ENCODE measurements at regions not wholly inside any gene's neighbourhood (a gene's known extent, or its start where the extent isn't known, plus 50 kb on each side); places are given as distances from the start of the nearest gene placed in this dataset.

GRCh38 chr16:86751076-86752030 lies 173.0 kb downstream of the FOXL1 start:
- no peak for DNase-seq

DNA sequence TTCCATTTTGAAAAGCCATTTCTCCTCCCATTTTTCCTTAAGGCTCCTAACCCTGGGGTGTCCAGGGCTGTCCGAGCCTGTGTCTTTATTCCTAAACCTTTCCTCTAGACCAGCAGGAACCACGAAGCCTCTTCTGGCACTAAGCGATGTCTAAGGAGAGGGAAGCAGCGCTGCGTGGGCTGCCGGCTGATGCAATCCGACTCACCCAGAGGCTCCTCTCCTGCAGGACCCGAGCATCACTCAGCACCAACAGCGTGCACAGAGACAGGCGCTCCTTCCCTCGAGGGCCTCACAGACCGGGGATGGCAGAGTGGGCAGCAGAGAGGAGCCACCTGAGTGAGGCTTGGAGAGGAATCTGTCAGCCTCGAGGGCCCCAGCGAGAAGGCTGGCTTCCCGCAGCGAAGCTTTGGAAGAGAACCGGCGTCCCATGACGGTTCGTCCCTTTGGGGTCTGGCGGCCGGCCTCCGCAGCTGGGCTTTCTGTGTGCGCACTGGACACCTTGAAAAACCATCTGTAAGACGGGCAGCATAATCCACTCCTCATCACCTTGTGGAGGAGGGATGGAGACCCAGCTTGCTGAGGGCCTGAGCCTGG lies 174.3 kb downstream of the FOXL1 start:
- no peak for DNase-seq

DNA sequence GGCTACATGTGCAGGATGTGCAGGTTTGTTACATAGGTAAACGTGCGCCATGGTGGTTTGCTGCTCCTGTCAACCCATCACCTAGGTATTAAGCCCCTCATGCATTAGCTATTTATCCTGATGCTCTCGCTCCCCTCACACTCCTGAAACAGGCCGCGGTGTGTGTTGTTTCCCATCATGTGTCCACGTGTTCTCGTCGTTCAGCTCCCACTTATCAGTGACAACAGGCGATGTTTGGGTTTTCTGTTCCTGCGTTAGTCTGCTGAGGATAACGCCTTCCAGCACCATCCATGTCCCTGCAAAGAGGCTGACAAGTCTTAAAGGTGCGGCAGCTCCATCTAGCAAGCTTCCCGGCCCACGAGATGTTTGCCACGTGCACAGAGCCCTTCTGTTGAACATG lies 175.1 kb downstream of the FOXL1 start:
- DNase-seq = no peak

DNA sequence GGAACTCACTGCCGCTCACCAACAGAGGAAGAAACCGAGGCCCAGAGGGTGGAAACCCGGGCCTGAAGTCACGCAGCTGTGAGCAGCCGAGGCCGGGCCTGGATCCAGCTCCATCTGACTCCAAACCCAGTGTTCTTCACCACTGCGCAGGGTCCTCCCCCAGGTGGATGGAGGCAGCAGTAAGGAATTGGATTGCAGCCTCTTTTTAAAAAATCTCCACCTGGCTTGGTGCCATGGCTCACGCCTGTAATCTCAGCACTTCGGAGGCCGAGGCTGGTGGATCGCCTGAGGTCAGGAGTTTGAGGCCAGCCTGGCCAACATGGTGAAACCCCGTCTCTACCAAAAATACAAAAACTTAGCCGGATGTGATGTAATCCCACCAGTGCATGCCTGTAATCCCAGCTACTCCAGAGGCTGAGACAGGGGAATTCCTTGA lies 177.2 kb downstream of the FOXL1 start:
- no peak for DNase-seq

GRCh38 chr16:86756882-86757703 lies 178.7 kb downstream of the FOXL1 start:
- DNase-seq = no peak

- DNase-seq = no peak
Measured at GRCh38 chr16:86757704-86758040, 179.3 kb downstream of the FOXL1 start.

DNA sequence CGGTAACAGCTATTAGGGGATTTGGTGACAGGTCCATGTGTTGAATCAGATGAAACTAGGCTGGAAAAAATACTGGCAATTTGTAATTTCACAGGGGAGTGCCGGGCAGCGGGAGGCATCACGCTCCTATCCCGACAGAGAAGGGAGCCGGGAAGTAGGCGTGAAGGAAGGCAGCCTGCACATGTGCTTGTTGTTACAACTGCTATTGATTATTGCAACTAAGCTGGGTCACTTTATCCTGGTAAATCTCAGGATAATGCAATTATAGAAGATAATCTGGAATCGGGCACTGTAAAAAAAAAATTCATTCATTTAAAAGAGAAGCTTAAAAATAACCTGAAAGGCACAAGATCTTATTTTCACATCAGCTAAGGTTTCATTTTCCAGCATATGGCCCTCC lies 180.6 kb downstream of the FOXL1 start:
- no peak for DNase-seq

DNA sequence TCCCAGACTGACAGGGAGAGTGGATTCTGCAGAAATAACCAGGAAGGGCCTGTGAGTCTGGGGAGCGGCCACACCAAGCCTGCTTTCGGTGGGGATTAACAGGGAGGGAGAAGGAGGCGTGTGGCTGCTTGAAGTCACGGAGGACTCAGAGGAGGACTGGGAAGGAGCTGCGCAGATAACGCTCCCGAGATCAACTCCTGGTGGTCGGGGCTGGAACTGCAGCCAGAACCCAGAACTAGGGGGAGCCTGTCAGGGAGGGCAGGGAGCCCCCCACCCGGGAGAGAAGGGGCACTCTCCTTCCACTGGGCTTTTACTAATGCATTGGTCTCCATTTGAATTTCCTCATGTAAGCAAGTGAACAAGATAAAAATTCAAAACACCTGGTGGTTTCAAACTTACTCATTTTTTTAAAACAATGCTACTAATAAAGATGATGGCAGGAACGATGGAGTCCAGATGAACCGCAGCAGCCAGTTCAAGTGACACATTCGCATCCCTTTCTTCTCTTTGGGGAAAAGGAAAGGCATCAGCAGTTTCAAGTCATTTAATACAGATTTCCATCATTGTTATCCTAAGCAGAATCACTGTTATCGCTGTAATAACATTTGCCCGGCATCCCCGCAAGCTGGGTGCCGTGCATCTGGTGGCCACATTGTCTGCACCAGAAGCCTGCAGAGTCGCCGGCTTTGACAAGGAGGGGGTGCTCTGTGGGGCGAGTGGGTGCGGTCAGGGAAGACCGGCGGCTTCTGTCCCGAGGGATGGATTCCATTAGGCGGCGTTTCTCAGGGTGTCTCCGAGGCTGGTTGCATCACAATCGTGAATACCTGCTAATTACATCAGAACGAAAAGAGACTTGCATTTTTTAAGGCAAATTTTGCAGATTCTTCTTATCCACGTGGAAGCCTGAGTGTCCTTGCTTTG lies 183.0 kb downstream of the FOXL1 start:
- DNase-seq = no peak

DNA sequence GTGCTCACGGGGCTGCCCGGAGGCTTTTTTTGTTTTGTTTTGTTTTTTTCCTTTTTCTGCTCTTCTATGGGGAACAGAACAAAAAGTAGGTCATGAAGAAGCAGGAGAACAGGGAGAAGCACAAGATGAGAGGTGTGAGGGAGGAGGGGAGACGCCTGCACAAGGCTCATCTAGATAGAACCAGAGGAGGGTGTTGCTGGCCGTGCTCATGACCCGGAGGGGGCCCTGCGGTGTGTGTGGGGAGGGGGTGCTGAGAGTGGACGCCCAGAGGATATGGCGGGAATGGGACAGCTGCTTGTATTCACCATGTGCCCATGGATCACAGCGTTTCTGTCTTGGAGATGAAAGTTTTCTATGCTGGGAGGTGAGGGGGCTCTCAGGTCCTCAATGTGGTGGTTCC lies 183.7 kb downstream of the FOXL1 start:
- no peak for DNase-seq

DNA sequence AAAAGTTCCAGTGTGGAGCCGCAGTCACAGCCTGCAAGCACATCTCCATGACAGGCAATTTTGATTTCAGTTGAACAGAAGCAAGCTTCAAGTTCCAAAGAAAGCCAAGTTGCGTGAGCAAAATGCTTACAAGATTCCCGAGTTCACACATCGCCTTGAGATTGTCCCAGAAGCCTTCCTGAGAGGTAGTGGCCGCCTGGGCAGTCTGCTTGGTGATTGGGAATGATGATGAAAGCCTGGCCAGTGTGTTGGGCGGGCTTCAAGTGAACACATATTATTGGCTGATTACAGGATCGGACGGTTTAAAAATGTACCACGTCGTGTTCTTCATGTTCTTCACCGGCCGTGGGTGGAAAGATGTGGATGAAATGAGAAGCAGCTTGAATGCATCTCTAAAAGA lies 185.5 kb downstream of the FOXL1 start:
- DNase-seq = no peak

GRCh38 chr16:86764551-86764950 lies 186.2 kb downstream of the FOXL1 start:
- no peak for DNase-seq

DNA sequence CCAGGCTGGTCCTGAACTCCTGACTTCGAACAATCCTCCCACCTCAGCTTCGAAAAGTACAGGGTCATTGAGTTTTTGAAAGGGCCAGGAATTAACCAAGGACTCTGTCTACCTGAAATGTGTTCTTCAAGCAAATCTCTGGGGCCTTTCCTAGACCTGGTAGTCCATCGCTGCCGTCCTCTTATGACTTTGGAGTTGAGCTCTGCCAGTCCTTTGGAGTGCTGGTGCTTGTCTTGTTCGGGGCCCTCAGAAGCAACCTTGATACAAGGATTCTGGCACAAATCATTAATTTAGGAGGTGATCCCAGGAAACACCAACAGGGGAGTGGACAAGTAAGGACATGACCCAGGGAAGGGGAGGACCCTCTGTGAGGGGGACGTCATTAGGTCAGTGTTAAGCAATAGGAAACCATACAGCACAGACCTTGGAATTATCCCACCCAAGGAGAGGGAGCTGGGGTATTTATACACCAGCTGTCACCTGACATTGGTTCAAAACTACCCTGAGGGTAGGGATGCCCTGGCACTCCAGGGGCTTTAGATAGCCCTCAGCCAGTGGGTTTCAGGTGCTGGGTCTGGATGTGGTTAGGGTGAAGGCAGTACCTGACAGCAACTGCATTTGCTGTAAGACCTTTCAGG lies 187.2 kb downstream of the FOXL1 start:
- no peak for DNase-seq

DNA sequence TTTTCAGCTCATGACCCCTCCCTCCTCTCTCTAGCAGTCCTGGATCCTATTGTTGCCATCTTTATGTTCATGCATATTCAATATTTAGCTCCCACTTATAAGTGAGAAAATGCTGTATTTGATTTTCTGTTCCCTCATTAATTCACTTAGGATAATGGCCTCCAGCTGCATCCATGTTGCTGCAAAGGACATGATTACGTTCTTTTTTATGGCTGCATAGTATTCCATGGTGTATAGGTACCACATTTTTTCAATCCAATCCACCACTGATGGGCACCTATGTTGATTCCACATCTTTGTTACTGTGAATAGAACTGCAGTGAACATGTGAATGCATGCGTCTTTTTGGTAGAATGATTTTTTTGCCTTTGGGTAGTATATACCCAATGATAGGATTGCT lies 188.4 kb downstream of the FOXL1 start:
- no peak for DNase-seq

DNA sequence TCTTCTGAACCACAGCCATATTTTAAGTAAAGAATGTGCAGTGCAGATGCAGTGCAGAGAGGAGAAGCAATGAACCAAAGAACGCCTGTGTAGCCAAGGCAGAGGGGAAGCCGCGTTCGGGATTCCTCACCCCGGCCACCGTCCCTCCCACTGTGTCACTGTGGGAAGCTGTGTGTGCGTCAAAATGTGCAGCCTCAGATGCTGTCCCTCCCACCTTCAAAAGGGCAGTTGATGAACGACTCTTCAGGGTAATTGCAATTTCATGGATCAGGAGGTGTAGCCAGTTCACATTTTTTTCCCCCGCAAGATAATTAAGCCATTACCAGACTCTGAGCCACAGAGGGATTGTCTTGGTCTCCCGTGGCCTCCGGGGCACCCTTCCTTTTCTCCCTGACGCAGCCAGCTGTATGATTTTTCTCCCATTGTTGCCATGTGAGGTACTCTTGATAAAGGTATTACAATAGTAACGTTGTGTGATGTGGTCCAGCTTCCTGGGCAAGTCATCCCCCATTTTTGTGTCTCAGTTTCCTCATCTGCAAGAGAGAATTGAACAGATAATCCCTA lies 190.0 kb downstream of the FOXL1 start:
- no peak for DNase-seq

- no peak for DNase-seq
Measured at GRCh38 chr16:86768999-86769398, 190.7 kb downstream of the FOXL1 start.

- no peak for DNase-seq
Measured at GRCh38 chr16:86771506-86772460, 193.4 kb downstream of the FOXL1 start.

- DNase-seq = no peak
Measured at GRCh38 chr16:86772671-86773353, 194.5 kb downstream of the FOXL1 start.

- no peak for DNase-seq
Measured at GRCh38 chr16:86773354-86773715, 195.0 kb downstream of the FOXL1 start.

DNA sequence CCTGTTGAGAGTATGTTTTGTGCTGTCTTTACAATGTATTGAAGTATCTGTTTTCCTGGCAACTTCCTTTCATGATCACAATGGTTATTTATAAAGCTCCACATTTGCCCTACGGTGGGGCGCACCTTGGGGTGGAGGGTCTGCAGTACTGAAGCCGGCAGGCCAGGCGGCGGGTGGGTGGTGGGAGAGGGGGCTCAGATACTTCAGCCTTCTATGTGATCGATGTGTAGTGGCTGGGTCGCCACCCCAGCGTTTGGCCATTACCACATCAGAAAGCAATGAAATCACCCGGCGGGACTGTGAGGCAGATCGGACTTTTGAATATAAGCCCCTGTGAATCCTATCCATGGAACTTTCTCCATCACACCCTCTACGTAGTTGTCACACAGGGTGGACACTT lies 196.6 kb downstream of the FOXL1 start:
- DNase-seq = no peak

DNA sequence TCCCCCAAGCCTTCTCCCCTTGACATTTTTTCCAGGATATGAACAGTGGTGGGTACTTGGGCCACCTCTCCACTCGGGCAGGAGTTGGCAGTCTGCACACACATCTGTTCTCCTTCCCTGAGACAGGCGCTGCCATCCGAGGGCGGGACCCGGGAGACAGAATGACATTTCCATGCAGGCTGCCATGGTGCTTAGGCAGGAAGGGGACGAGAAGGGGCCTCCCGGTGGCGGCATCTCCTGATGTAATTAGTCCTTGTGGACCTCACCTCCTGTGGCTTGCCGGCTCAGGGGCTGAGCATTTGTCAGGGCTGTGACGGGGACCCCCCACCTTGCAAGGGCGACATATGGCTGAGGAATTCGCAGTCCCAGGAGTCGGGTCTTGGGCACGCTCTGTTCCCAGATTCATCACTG lies 197.2 kb downstream of the FOXL1 start:
- DNase-seq = no peak

Data from NCI-H2081 (cell line).